ENCODE measurements at regions not wholly inside any gene's neighbourhood (a gene's known extent, or its start where the extent isn't known, plus 50 kb on each side); places are given as distances from the start of the nearest gene placed in this dataset.

- TF ChIP-seq ZNF57 (CRISPR knock-in tag; IDR thresholded peaks at IDR 0.05) (no peak), PCBP1 (IDR thresholded peaks at IDR 0.05; ENCODE audit: low read depth, low read length, poor library complexity, severe bottlenecking) (no peak), FOXA1 (IDR thresholded peaks at IDR 0.05; ENCODE audit: borderline replicate concordance) (no peak), ZNF140 (CRISPR knock-in tag; IDR thresholded peaks at IDR 0.05) (no peak), ZNF668 (CRISPR knock-in tag; IDR thresholded peaks at IDR 0.05) (no peak), NR3C1 (CRISPR knock-in tag; IDR thresholded peaks at IDR 0.05) (no peak), ZNF444 (CRISPR knock-in tag; IDR thresholded peaks at IDR 0.05) (no peak), ZNF589 (CRISPR knock-in tag; IDR thresholded peaks at IDR 0.05; ENCODE audit: low read depth) (no peak), ZNF124 (CRISPR knock-in tag; IDR thresholded peaks at IDR 0.05) (no peak), ZBTB40 (IDR thresholded peaks at IDR 0.05) (no peak), ZBTB40 (CRISPR knock-in tag; IDR thresholded peaks at IDR 0.05) (no peak)
Observed at GRCh38 chr12:118742431-118742830, 238.9 kb upstream of the SRRM4 start (continued).
